Neural cell (in vitro differentiated cells): ENCODE measurements at regions not wholly inside any gene's neighbourhood (a gene's known extent, or its start where the extent isn't known, plus 50 kb on each side); places are given as distances from the start of the nearest gene placed in this dataset.

ENCODE experiments used
- H2AFZ ChIP-seq: fragments of 200-600, 300-800 bp; sonication (generic), shearing (Covaris generic); 2 replicates; pipeline ENCODE4 v1.6.0; 2014; ENCODE audit warnings: low read depth, mild to moderate bottlenecking, antibody characterized with exemption, low read length, moderate library complexity
- H3F3A ChIP-seq: fragments of 200-600 bp; shearing (Covaris generic); 2 replicates; pipeline ENCODE4 v1.6.1; 2016; ENCODE audit warnings: mild to moderate bottlenecking, moderate library complexity, mixed read lengths, antibody characterized with exemption, low read length; ENCODE audit not compliant: insufficient read depth, poor library complexity, severe bottlenecking
- H3K27ac ChIP-seq: fragments of 200-600, 300-800 bp; sonication (generic), shearing (Covaris generic); 2 replicates; pipeline ENCODE4 v1.5.1; 2014; ENCODE audit warnings: mild to moderate bottlenecking, low read length, moderate library complexity
- H3K27me3 ChIP-seq: fragments of 300-800, 200-600 bp; sonication (generic), shearing (Covaris generic); 2 replicates; pipeline ENCODE4 v1.6.0; 2014; ENCODE audit warnings: mild to moderate bottlenecking, low read depth, low read length, moderate library complexity; ENCODE audit not compliant: insufficient read depth
- H3K36me3 ChIP-seq: fragments of 300-800, 200-600 bp; sonication (generic), shearing (Covaris generic); 2 replicates; pipeline ENCODE4 v1.5.1; 2014; ENCODE audit warnings: mild to moderate bottlenecking, antibody characterized with exemption, low read length, moderate library complexity; ENCODE audit not compliant: insufficient read depth
- H3K4me2 ChIP-seq: fragments of 300-800, 200-600 bp; sonication (generic), shearing (Covaris generic); 2 replicates; pipeline ENCODE4 v1.6.0; 2014; ENCODE audit warnings: mild to moderate bottlenecking, low read length
- H3K4me3 ChIP-seq: fragments of 300-800, 200-600 bp; sonication (generic), shearing (Covaris generic); 2 replicates; pipeline ENCODE4 v1.5.1; 2014; ENCODE audit warnings: mild to moderate bottlenecking, low read length, moderate library complexity
- H3K79me2 ChIP-seq: fragments of 200-600 bp; shearing (Covaris generic); replicated peaks from 2 replicates; pipeline ENCODE4 v1.6.0; 2014; ENCODE audit warnings: mild to moderate bottlenecking, low read length, moderate library complexity; ENCODE audit not compliant: insufficient read depth
- H3K9ac ChIP-seq: fragments of 300-800, 200-600 bp; sonication (generic), shearing (Covaris generic); 2 replicates; pipeline ENCODE4 v1.6.1; 2016; ENCODE audit warnings: mild to moderate bottlenecking, low read length, mixed read lengths
- H3K9me2 ChIP-seq: fragments of 200-600 bp; shearing (Covaris generic); 2 replicates; pipeline ENCODE4 v1.6.1; 2016; ENCODE audit warnings: mild to moderate bottlenecking, low read length, mixed read lengths; ENCODE audit not compliant: insufficient read depth
- H3K9me3 ChIP-seq: fragments of 200-600, 300-800 bp; sonication (generic), shearing (Covaris generic); 2 replicates; pipeline ENCODE4 v1.6.1; 2016; ENCODE audit warnings: mild to moderate bottlenecking, mixed run types, low read length, moderate library complexity, mixed read lengths
- H4K20me1 ChIP-seq: fragments of 200-600 bp; shearing (Covaris generic); 2 replicates; pipeline ENCODE4 v1.6.1; 2016; ENCODE audit warnings: mild to moderate bottlenecking, mixed run types; ENCODE audit not compliant: insufficient read depth
- EP300 ChIP-seq: fragments of 450-650 bp; conservative IDR thresholded peaks from 2 replicates; pipeline ENCODE4 v1.6.1; 2014; ENCODE audit warnings: antibody characterized with exemption, mild to moderate bottlenecking, moderate library complexity; ENCODE audit not compliant: poor library complexity, severe bottlenecking
- EZH2 ChIP-seq: fragments of 200-600, 300-800 bp; shearing (Covaris generic), sonication (generic); IDR thresholded peaks from 2 replicates; pipeline ENCODE4 v1.6.1; 2014; ENCODE audit warnings: antibody characterized with exemption, low read length, borderline replicate concordance, mild to moderate bottlenecking; ENCODE audit not compliant: insufficient read depth, poor library complexity, severe bottlenecking
- MXI1 ChIP-seq: fragments of 450-650 bp; conservative IDR thresholded peaks from 2 replicates; pipeline ENCODE4 v1.6.1; 2014; ENCODE audit warnings: antibody characterized with exemption, mild to moderate bottlenecking; ENCODE audit not compliant: poor library complexity, severe bottlenecking
- POLR2AphosphoS5 ChIP-seq: IDR thresholded peaks from 2 replicates; pipeline ENCODE4 v1.6.1; 2012
- RAD21 ChIP-seq: fragments of 450-650 bp; conservative IDR thresholded peaks from 2 replicates; pipeline ENCODE4 v1.6.1; 2014; ENCODE audit warnings: antibody characterized with exemption, mild to moderate bottlenecking, moderate library complexity
- SMC3 ChIP-seq: fragments of 450-650 bp; conservative IDR thresholded peaks from 2 replicates; pipeline ENCODE4 v1.6.1; 2014; ENCODE audit warnings: antibody characterized with exemption, mild to moderate bottlenecking, moderate library complexity; ENCODE audit not compliant: poor library complexity
- TAF1 ChIP-seq: IDR thresholded peaks from 2 replicates; pipeline ENCODE4 v1.6.1; 2012; ENCODE audit warnings: low read depth
- TF ChIP-seq, protein P1 (sequence below): fragments of 450-650 bp; IDR thresholded peaks from 2 replicates; pipeline ENCODE4 v1.5.1; 2014; ENCODE audit warnings: antibody characterized with exemption, mild to moderate bottlenecking, moderate library complexity; ENCODE audit not compliant: poor library complexity, severe bottlenecking
- TF ChIP-seq, protein P2 (sequence below): IDR thresholded peaks from 2 replicates; pipeline ENCODE4 v1.6.1; 2012; ENCODE audit warnings: borderline replicate concordance

DNA sequence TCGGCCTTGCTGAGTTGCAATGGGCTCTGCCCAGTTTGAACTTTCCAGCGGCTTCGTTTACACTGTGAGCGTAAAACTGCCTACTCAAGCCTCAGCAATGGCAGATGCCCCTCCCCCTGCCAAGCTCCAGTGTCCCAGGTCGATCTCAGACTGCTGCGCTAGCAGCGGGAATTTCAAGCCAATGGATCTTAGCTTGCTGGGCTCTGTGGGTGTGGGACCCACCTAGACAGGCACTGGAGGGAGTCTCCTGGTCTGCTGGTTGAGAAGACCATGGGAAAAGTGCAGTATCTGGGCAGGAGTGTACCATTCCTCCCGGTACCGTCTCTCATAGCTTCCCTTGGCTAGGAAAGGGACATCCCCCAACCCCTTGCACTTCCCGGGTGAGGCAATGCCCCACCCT is 88.2 kb downstream of the KLHL28 start:
- no peaks in the 10 kb centered on the region for H3K9me3 ChIP-seq
- no peaks in the 10 kb centered on the region for H3K36me3 ChIP-seq
- no peak overlapping the region for H3K4me3 ChIP-seq
- no peaks in the 10 kb centered on the region for H3K79me2 ChIP-seq
- H4K20me1 ChIP-seq = no peaks in the 10 kb centered on the region
- no peak overlapping the region for H3K27ac ChIP-seq
- TF ChIP-seq RAD21 (no peak), MXI1 (no peak), POLR2AphosphoS5 (no peak), SMC3 (no peak), EP300 (no peak), TAF1 (no peak), EZH2 (no peak)
- TF ChIP-seq, protein P1, sequence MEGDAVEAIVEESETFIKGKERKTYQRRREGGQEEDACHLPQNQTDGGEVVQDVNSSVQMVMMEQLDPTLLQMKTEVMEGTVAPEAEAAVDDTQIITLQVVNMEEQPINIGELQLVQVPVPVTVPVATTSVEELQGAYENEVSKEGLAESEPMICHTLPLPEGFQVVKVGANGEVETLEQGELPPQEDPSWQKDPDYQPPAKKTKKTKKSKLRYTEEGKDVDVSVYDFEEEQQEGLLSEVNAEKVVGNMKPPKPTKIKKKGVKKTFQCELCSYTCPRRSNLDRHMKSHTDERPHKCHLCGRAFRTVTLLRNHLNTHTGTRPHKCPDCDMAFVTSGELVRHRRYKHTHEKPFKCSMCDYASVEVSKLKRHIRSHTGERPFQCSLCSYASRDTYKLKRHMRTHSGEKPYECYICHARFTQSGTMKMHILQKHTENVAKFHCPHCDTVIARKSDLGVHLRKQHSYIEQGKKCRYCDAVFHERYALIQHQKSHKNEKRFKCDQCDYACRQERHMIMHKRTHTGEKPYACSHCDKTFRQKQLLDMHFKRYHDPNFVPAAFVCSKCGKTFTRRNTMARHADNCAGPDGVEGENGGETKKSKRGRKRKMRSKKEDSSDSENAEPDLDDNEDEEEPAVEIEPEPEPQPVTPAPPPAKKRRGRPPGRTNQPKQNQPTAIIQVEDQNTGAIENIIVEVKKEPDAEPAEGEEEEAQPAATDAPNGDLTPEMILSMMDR = no peak
- TF ChIP-seq, protein P2, sequence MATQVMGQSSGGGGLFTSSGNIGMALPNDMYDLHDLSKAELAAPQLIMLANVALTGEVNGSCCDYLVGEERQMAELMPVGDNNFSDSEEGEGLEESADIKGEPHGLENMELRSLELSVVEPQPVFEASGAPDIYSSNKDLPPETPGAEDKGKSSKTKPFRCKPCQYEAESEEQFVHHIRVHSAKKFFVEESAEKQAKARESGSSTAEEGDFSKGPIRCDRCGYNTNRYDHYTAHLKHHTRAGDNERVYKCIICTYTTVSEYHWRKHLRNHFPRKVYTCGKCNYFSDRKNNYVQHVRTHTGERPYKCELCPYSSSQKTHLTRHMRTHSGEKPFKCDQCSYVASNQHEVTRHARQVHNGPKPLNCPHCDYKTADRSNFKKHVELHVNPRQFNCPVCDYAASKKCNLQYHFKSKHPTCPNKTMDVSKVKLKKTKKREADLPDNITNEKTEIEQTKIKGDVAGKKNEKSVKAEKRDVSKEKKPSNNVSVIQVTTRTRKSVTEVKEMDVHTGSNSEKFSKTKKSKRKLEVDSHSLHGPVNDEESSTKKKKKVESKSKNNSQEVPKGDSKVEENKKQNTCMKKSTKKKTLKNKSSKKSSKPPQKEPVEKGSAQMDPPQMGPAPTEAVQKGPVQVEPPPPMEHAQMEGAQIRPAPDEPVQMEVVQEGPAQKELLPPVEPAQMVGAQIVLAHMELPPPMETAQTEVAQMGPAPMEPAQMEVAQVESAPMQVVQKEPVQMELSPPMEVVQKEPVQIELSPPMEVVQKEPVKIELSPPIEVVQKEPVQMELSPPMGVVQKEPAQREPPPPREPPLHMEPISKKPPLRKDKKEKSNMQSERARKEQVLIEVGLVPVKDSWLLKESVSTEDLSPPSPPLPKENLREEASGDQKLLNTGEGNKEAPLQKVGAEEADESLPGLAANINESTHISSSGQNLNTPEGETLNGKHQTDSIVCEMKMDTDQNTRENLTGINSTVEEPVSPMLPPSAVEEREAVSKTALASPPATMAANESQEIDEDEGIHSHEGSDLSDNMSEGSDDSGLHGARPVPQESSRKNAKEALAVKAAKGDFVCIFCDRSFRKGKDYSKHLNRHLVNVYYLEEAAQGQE = no peak
- no peaks in the 10 kb centered on the region for H3K27me3 ChIP-seq
- H3F3A ChIP-seq = no peaks in the 10 kb centered on the region
- H2AFZ ChIP-seq = no peak overlapping the region
- no peak overlapping the region for H3K9ac ChIP-seq
- no peaks in the 10 kb centered on the region for H3K9me2 ChIP-seq
- H3K4me2 ChIP-seq = no peak overlapping the region

DNA sequence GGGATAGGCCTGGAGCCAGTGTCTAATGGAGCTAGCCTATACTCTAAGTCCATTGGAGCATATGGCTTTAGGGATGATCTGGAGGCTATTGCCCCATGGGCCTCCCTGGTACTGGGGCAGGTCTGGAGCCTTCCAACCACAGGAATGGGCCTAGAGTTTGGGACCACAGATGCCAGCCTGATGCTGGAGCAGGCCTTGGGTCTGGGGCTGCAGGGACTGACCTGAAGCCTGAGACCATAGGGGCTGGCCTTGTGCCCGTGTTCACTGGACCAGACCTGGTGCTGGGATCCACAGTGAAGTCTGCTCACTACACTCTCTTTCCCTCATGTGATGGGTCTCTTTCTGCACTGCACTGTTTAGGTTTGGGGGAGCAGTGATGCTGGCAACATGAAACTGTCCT is 95.0 kb downstream of the KLHL28 start:
- Histone ChIP-seq H3K36me3 (no peaks in the 10 kb centered on the region), H4K20me1 (no peaks in the 10 kb centered on the region), H3K4me2 (no peak overlapping the region), H3K4me3 (no peak overlapping the region), H3K9ac (no peak overlapping the region), H3K9me2 (no peaks in the 10 kb centered on the region), H3K27me3 (no peaks in the 10 kb centered on the region), H3K79me2 (no peaks in the 10 kb centered on the region), H3K9me3 (no peaks in the 10 kb centered on the region), H2AFZ (no peak overlapping the region), H3K27ac (no peak overlapping the region), H3F3A (no peaks in the 10 kb centered on the region)
- TF ChIP-seq, protein P2 = no peak
- no peak for TF ChIP-seq TAF1
- TF ChIP-seq POLR2AphosphoS5 = no peak
- TF ChIP-seq SMC3 = no peak
- TF ChIP-seq RAD21 = no peak
- TF ChIP-seq MXI1 = no peak
- TF ChIP-seq EZH2 = no peak
- no peak for TF ChIP-seq EP300
- TF ChIP-seq, protein P1 = no peak
